HCT116 (cell line): ENCODE measurements at regions not wholly inside any gene's neighbourhood (a gene's known extent, or its start where the extent isn't known, plus 50 kb on each side); places are given as distances from the start of the nearest gene placed in this dataset.

Experiments used
- CBX3 ChIP-seq: IDR thresholded peaks from 2 replicates; pipeline ENCODE4 v1.6.1; 2012; ENCODE audit warnings: low read depth
- EZH2 ChIP-seq: fragments of 200-600 bp; sonication (generic); IDR thresholded peaks from 2 replicates; pipeline ENCODE4 v1.6.1; 2017; ENCODE audit warnings: antibody characterized with exemption, mixed run types
- EZH2phosphoT487 ChIP-seq: fragments of 200-600 bp; IDR thresholded peaks from 2 replicates; pipeline ENCODE4 v1.6.1; 2018; ENCODE audit warnings: antibody characterized with exemption, borderline replicate concordance
- POLR2A ChIP-seq: IDR thresholded peaks from 2 replicates; pipeline ENCODE4 v1.7.0; 2011; ENCODE audit warnings: borderline replicate concordance; ENCODE audit not compliant: insufficient read depth, insufficient read length; ENCODE audit errors: extremely low read depth
- POLR2AphosphoS5 ChIP-seq: IDR thresholded peaks from 2 replicates; pipeline ENCODE4 v1.6.1; 2011; ENCODE audit warnings: mild to moderate bottlenecking, low read depth, low read length, moderate library complexity
- SIN3A ChIP-seq: IDR thresholded peaks from 2 replicates; pipeline ENCODE4 v1.6.1; 2012; ENCODE audit warnings: low read depth
- SP1 ChIP-seq: IDR thresholded peaks from 2 replicates; pipeline ENCODE4 v1.6.1; 2012; ENCODE audit warnings: low read depth
- TCF7L2 ChIP-seq: IDR thresholded peaks from 2 replicates; pipeline ENCODE4 v1.7.0; 2011; ENCODE audit warnings: borderline replicate concordance, inconsistent platforms; ENCODE audit not compliant: insufficient read depth, insufficient read length; ENCODE audit errors: extremely low read depth
- YY1 ChIP-seq: IDR thresholded peaks from 2 replicates; pipeline ENCODE4 v1.6.1; 2011; ENCODE audit warnings: low read length, low read depth, moderate library complexity, mild to moderate bottlenecking; ENCODE audit not compliant: insufficient replicate concordance; ENCODE audit errors: extremely low read depth
- ZNF274 ChIP-seq: fragments of 200-500 bp; sonication (Bioruptor generic); IDR thresholded peaks from 2 replicates; pipeline ENCODE4 v1.6.1; 2014; ENCODE audit warnings: mild to moderate bottlenecking, low read depth, low read length, inconsistent platforms
- TF ChIP-seq, protein P1 (sequence below), 3 experiments: fragments of 200-600 bp in 1 of 3; sonication (generic) in 1 of 3; IDR thresholded peaks in 2 of 3; conservative IDR thresholded peaks in 1 of 3; 2 replicates each; pipeline ENCODE4 v1.5.1; 2012 to 2017; ENCODE audit warnings: low read depth in 2 of 3, low read length in 2 of 3, antibody characterized with exemption in 1 of 3, borderline replicate concordance in 1 of 3, control low read depth in 1 of 3, mild to moderate bottlenecking in 1 of 3, mixed read lengths in 1 of 3, mixed run types in 1 of 3, moderate library complexity in 1 of 3; ENCODE audit not compliant: insufficient read depth in 1 of 3
- TF ChIP-seq, protein P2 (sequence below): IDR thresholded peaks from 2 replicates; pipeline ENCODE4 v1.6.1; 2012

DNA sequence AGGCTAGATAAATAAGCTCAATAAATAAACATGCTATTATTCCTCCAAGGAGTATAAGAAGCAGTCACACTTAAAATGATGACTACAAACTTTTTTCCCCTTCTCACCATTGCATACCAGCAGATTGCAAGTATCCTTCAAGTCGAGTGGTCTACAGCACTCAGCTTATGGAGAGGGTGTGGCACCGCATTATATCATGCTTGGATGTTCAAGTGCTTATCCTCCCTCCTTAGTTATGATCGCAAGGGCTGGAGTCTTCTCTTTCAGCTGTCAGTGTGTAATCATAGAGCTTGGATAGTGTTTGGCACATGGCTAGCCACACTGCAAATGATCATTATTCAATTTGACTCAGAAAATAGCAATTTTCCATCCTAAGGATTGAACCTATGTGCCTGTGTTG lies 124.0 kb downstream of the CARTPT start:
- TF ChIP-seq, protein P1, sequence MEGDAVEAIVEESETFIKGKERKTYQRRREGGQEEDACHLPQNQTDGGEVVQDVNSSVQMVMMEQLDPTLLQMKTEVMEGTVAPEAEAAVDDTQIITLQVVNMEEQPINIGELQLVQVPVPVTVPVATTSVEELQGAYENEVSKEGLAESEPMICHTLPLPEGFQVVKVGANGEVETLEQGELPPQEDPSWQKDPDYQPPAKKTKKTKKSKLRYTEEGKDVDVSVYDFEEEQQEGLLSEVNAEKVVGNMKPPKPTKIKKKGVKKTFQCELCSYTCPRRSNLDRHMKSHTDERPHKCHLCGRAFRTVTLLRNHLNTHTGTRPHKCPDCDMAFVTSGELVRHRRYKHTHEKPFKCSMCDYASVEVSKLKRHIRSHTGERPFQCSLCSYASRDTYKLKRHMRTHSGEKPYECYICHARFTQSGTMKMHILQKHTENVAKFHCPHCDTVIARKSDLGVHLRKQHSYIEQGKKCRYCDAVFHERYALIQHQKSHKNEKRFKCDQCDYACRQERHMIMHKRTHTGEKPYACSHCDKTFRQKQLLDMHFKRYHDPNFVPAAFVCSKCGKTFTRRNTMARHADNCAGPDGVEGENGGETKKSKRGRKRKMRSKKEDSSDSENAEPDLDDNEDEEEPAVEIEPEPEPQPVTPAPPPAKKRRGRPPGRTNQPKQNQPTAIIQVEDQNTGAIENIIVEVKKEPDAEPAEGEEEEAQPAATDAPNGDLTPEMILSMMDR (IDR thresholded peaks at IDR 0.05 in 2 of 3, conservative IDR thresholded peaks at IDR 0.05 in 1 of 3; ENCODE audit: borderline replicate concordance in 1 of 3, insufficient read depth in 1 of 3, low read depth in 2 of 3, low read length in 2 of 3) = no peak
- TF ChIP-seq EZH2 (no peak), POLR2A (no peak), ZNF274 (no peak), SIN3A (no peak), POLR2AphosphoS5 (no peak), CBX3 (no peak), EZH2phosphoT487 (no peak), TCF7L2 (no peak), YY1 (no peak), SP1 (no peak)
- TF ChIP-seq, protein P2, sequence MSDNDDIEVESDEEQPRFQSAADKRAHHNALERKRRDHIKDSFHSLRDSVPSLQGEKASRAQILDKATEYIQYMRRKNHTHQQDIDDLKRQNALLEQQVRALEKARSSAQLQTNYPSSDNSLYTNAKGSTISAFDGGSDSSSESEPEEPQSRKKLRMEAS = no peak
